ENCODE measurements at regions not wholly inside any gene's neighbourhood (a gene's known extent, or its start where the extent isn't known, plus 50 kb on each side); places are given as distances from the start of the nearest gene placed in this dataset.

- intact Hi-C loops (cut with micrococcal nuclease; ENCODE audit: unreplicated experiment) (no loop called here), in situ Hi-C loops (cut with HindIII; ENCODE audit: low pct_unique_long_range_greater_than_20kb, low sequenced_read_pairs) (no loop called here)
- ChIA-PET CTCF (no interaction called here), POLR2A (no interaction called here)
- no peak for TF ChIP-seq POLR2AphosphoS5 (IDR thresholded peaks at IDR 0.05; ENCODE audit: low read depth, low read length)
- TF ChIP-seq TCF7L2 (IDR thresholded peaks at IDR 0.05; ENCODE audit: low read depth, low read length): no peak
- no peak for TF ChIP-seq CTCF (IDR thresholded peaks at IDR 0.05)
- no peak for TF ChIP-seq SIN3A (IDR thresholded peaks at IDR 0.05; ENCODE audit: borderline replicate concordance, insufficient read depth, low read depth, low read length)
- TF ChIP-seq, protein P1, sequence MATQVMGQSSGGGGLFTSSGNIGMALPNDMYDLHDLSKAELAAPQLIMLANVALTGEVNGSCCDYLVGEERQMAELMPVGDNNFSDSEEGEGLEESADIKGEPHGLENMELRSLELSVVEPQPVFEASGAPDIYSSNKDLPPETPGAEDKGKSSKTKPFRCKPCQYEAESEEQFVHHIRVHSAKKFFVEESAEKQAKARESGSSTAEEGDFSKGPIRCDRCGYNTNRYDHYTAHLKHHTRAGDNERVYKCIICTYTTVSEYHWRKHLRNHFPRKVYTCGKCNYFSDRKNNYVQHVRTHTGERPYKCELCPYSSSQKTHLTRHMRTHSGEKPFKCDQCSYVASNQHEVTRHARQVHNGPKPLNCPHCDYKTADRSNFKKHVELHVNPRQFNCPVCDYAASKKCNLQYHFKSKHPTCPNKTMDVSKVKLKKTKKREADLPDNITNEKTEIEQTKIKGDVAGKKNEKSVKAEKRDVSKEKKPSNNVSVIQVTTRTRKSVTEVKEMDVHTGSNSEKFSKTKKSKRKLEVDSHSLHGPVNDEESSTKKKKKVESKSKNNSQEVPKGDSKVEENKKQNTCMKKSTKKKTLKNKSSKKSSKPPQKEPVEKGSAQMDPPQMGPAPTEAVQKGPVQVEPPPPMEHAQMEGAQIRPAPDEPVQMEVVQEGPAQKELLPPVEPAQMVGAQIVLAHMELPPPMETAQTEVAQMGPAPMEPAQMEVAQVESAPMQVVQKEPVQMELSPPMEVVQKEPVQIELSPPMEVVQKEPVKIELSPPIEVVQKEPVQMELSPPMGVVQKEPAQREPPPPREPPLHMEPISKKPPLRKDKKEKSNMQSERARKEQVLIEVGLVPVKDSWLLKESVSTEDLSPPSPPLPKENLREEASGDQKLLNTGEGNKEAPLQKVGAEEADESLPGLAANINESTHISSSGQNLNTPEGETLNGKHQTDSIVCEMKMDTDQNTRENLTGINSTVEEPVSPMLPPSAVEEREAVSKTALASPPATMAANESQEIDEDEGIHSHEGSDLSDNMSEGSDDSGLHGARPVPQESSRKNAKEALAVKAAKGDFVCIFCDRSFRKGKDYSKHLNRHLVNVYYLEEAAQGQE (IDR thresholded peaks at IDR 0.05; ENCODE audit: insufficient read depth in 1 of 2, low read depth in 2 of 2, low read length in 1 of 2): no peak
- no TSS peak for BruUV-seq (replicated peaks)
- H3K9me3 ChIP-seq (ENCODE audit: control insufficient read depth, insufficient read depth, low read depth, low read length): no peaks in the 10 kb centered on the region
- H3K4me1 ChIP-seq (ENCODE audit: control insufficient read depth, insufficient read depth, low read length): peaks cover 7% of the 10 kb centered on the region
- no peak overlapping the region for H3K4me3 ChIP-seq (ENCODE audit: low read depth in 2 of 2, low read length in 2 of 2)
- H3K36me3 ChIP-seq (ENCODE audit: control insufficient read depth, insufficient read depth, low read length): no peaks in the 10 kb centered on the region
- DNase-seq (ENCODE audit: low read depth, low spot score) (no peak), ATAC-seq (0 out of 2 replicates have a peak, but pooled peaks have one; percentile 12)
- no peak overlapping the region for H3K27ac ChIP-seq (ENCODE audit: low read length)
- H3K27me3 ChIP-seq (ENCODE audit: control insufficient read depth, insufficient read depth, low read length): no peaks in the 10 kb centered on the region
Measured at GRCh38 chr5:107806271-107806670, 135.5 kb upstream of the EFNA5 start.

GRCh38 chr5:107805824-107806223, 135.1 kb upstream of the EFNA5 start:
- Histone ChIP-seq H3K9me3 (ENCODE audit: control insufficient read depth, insufficient read depth, low read depth, low read length) (no peaks in the 10 kb centered on the region), H3K4me3 (ENCODE audit: low read depth in 2 of 2, low read length in 2 of 2) (no peak overlapping the region), H3K27ac (ENCODE audit: low read length) (no peak overlapping the region), H3K36me3 (ENCODE audit: control insufficient read depth, insufficient read depth, low read length) (no peaks in the 10 kb centered on the region), H3K4me1 (ENCODE audit: control insufficient read depth, insufficient read depth, low read length) (peaks cover 7% of the 10 kb centered on the region), H3K27me3 (ENCODE audit: control insufficient read depth, insufficient read depth, low read length) (no peaks in the 10 kb centered on the region)
- no TSS peak for BruUV-seq (replicated peaks)
- POLR2A ChIA-PET: no interaction called here
- in situ Hi-C loops (cut with HindIII; ENCODE audit: low pct_unique_long_range_greater_than_20kb, low sequenced_read_pairs): no loop called here
- no peak for ATAC-seq
- intact Hi-C loops (cut with micrococcal nuclease; ENCODE audit: unreplicated experiment): no loop called here
- CTCF ChIA-PET: no interaction called here
- no peak for DNase-seq (ENCODE audit: low read depth, low spot score)
- TF ChIP-seq CTCF (IDR thresholded peaks at IDR 0.05): no peak
- TF ChIP-seq SIN3A (IDR thresholded peaks at IDR 0.05; ENCODE audit: borderline replicate concordance, insufficient read depth, low read depth, low read length): no peak
- no peak for TF ChIP-seq TCF7L2 (IDR thresholded peaks at IDR 0.05; ENCODE audit: low read depth, low read length)
- no peak for TF ChIP-seq POLR2AphosphoS5 (IDR thresholded peaks at IDR 0.05; ENCODE audit: low read depth, low read length)
- TF ChIP-seq, protein P1 (IDR thresholded peaks at IDR 0.05; ENCODE audit: insufficient read depth in 1 of 2, low read depth in 2 of 2, low read length in 1 of 2): no peak
